WTC11 (cell line): ENCODE measurements at regions not wholly inside any gene's neighbourhood (a gene's known extent, or its start where the extent isn't known, plus 50 kb on each side); places are given as distances from the start of the nearest gene placed in this dataset.

Experiments
- ATAC-seq: fragments of 200-7000 bp; cut with Tn5 transposase; 2 replicates; pipeline ENCODE4 v1.10.0; 2021; ENCODE audit warnings: mild to moderate bottlenecking, moderate library complexity
- CTCF ChIA-PET: fragments of 300-600 bp; sonication (Branson Sonifier 250); formaldehyde crosslinking; loops from one replicate; lab custom pipeline; 2021; ENCODE audit warnings: antibody characterized with exemption; lab: Charles Lee
- POLR2A ChIA-PET: fragments of 350-600 bp; sonication (Branson Sonifier 250); formaldehyde crosslinking; loops from one replicate; lab custom pipeline; 2021; ENCODE audit warnings: antibody characterized with exemption; lab: Charles Lee
- DNase-seq: peaks from one replicate; pipeline ENCODE4 v3.0.0; 2021; ENCODE audit warnings: low spot score
- H3K27ac Mint-ChIP-seq: 2 replicates; pipeline ENCODE4 v1.8.0; 2021; ENCODE audit warnings: mixed read lengths
- H3K27me3 Mint-ChIP-seq: 2 replicates; pipeline ENCODE4 v1.8.0; 2021; ENCODE audit warnings: low read depth, mild to moderate bottlenecking, moderate library complexity, mixed read lengths
- H3K36me3 Mint-ChIP-seq: 2 replicates; pipeline ENCODE4 v1.8.0; 2021; ENCODE audit warnings: mixed read lengths
- H3K4me1 Mint-ChIP-seq: 2 replicates; pipeline ENCODE4 v1.8.0; 2022; ENCODE audit warnings: mixed read lengths
- H3K4me3 Mint-ChIP-seq: 2 replicates; pipeline ENCODE4 v1.8.0; 2021; ENCODE audit warnings: mild to moderate bottlenecking, moderate library complexity, mixed read lengths
- H3K9me3 Mint-ChIP-seq: 2 replicates; pipeline ENCODE4 v1.8.0; 2021; ENCODE audit warnings: mixed read lengths
- AFF4 ChIP-seq: sonication (generic); formaldehyde crosslinking; IDR thresholded peaks from 2 replicates; pipeline ENCODE4 v1.8.1; 2023; ENCODE audit warnings: mild to moderate bottlenecking, missing genetic modification reagents, borderline replicate concordance
- ELF4 ChIP-seq: sonication (generic); formaldehyde crosslinking; IDR thresholded peaks from 2 replicates; pipeline ENCODE4 v1.8.1; 2022; ENCODE audit warnings: low read depth, mild to moderate bottlenecking, moderate library complexity, missing genetic modification reagents
- ESRRA ChIP-seq: sonication (generic); formaldehyde crosslinking; IDR thresholded peaks from 2 replicates; pipeline ENCODE4 v1.8.1; 2022; ENCODE audit warnings: mild to moderate bottlenecking, missing genetic modification reagents, borderline replicate concordance
- GTF2I ChIP-seq: fragments of 250-450 bp; sonication (Bioruptor Pico); conservative IDR thresholded peaks from 2 replicates; pipeline ENCODE4 v1.4.0; 2021; ENCODE audit warnings: mild to moderate bottlenecking
- HMGXB4 ChIP-seq: sonication (generic); formaldehyde crosslinking; IDR thresholded peaks from 2 replicates; pipeline ENCODE4 v1.8.1; 2023; ENCODE audit warnings: mild to moderate bottlenecking, moderate library complexity, missing genetic modification reagents
- KAT7 ChIP-seq: sonication (generic); formaldehyde crosslinking; IDR thresholded peaks from 2 replicates; pipeline ENCODE4 v1.8.1; 2023; ENCODE audit warnings: missing genetic modification reagents, mild to moderate bottlenecking, borderline replicate concordance
- NR1H2 ChIP-seq: sonication (generic); formaldehyde crosslinking; IDR thresholded peaks from 2 replicates; pipeline ENCODE4 v1.9.0; 2021; ENCODE audit warnings: mild to moderate bottlenecking, moderate library complexity, missing genetic modification reagents
- OVOL2 ChIP-seq: fragments of 250-450 bp; sonication (Bioruptor Pico); IDR thresholded peaks from 2 replicates; pipeline ENCODE4 v1.9.0; 2021; ENCODE audit warnings: mild to moderate bottlenecking, borderline replicate concordance
- STAT6 ChIP-seq: sonication (generic); formaldehyde crosslinking; conservative IDR thresholded peaks from 2 replicates; pipeline ENCODE4 v1.8.1; 2023; ENCODE audit warnings: mild to moderate bottlenecking, low read depth, missing genetic modification reagents, moderate library complexity
- TEAD4 ChIP-seq: sonication (generic); formaldehyde crosslinking; IDR thresholded peaks from 2 replicates; pipeline ENCODE4 v1.8.0; 2022; ENCODE audit warnings: mild to moderate bottlenecking, missing genetic modification reagents
- ZNF219 ChIP-seq: sonication (generic); formaldehyde crosslinking; IDR thresholded peaks from 2 replicates; pipeline ENCODE4 v1.8.0; 2023; ENCODE audit warnings: missing genetic modification reagents, mild to moderate bottlenecking, borderline replicate concordance
- ZNF281 ChIP-seq: sonication (generic); formaldehyde crosslinking; IDR thresholded peaks from 2 replicates; pipeline ENCODE4 v1.8.0; 2023; ENCODE audit warnings: mild to moderate bottlenecking, missing genetic modification reagents

- no peak for DNase-seq
- Mint-ChIP-seq H3K9me3 (no peaks in the 10 kb centered on the region), H3K27me3 (no peaks in the 10 kb centered on the region), H3K27ac (no peak overlapping the region), H3K4me1 (no peaks in the 10 kb centered on the region), H3K4me3 (no peak overlapping the region), H3K36me3 (no peaks in the 10 kb centered on the region)
- ChIA-PET CTCF (no interaction called here), POLR2A (no interaction called here)
- no peak for TF ChIP-seq HMGXB4 (CRISPR knock-in tag)
- TF ChIP-seq AFF4 (CRISPR knock-in tag) = no peak
- no peak for TF ChIP-seq TEAD4 (CRISPR knock-in tag)
- no peak for TF ChIP-seq ZNF281 (CRISPR knock-in tag)
- TF ChIP-seq KAT7 (CRISPR knock-in tag) = no peak
- TF ChIP-seq ELF4 (CRISPR knock-in tag) = no peak
- TF ChIP-seq ZNF219 (CRISPR knock-in tag) = no peak
- no peak for TF ChIP-seq ESRRA (CRISPR knock-in tag)
- no peak for TF ChIP-seq STAT6 (CRISPR knock-in tag)
- no peak for ATAC-seq
Measured at GRCh38 chr7:119395024-119395423, 878.0 kb upstream of the KCND2 start.

GRCh38 chr7:119397156-119397555 lies 875.8 kb upstream of the KCND2 start:
- ChIA-PET CTCF (no interaction called here), POLR2A (no interaction called here)
- no peak for TF ChIP-seq GTF2I
- TF ChIP-seq ZNF219 (CRISPR knock-in tag) = no peak
- no peak for TF ChIP-seq OVOL2 (CRISPR knock-in tag)
- TF ChIP-seq NR1H2 (CRISPR knock-in tag) = no peak
- H3K9me3 Mint-ChIP-seq = no peaks in the 10 kb centered on the region
- H3K27ac Mint-ChIP-seq = no peak overlapping the region
- DNase-seq (no peak), ATAC-seq (no peak)
- no peaks in the 10 kb centered on the region for H3K36me3 Mint-ChIP-seq
- H3K27me3 Mint-ChIP-seq = no peaks in the 10 kb centered on the region
- no peak overlapping the region for H3K4me3 Mint-ChIP-seq
- no peaks in the 10 kb centered on the region for H3K4me1 Mint-ChIP-seq
